Suprapubic skin (tissue), 4 donors: ENCODE measurements at regions not wholly inside any gene's neighbourhood (a gene's known extent, or its start where the extent isn't known, plus 50 kb on each side); places are given as distances from the start of the nearest gene placed in this dataset.

ENCODE experiments used
- POLR2A ChIP-seq, 2 donors: fragments of 450-650 bp; IDR thresholded peaks; one replicate each; pipeline ENCODE4 v1.6.1; 2017; ENCODE audit warnings: antibody characterized with exemption in 2 of 2, mild to moderate bottlenecking in 2 of 2, moderate library complexity in 2 of 2
- POLR2AphosphoS5 ChIP-seq, 3 donors: sonication (generic); formaldehyde crosslinking; IDR thresholded peaks; one replicate each; pipeline ENCODE4 v1.6.1; 2017; ENCODE audit warnings: antibody characterized with exemption in 3 of 3
- TF ChIP-seq, protein P1 (sequence below), 2 donors: fragments of 200-600 bp in 1 of 2; fragments of 450-650 bp in 1 of 2; sonication (generic) in 1 of 2; IDR thresholded peaks; one replicate each; pipeline ENCODE4 v1.5.1; 2016 to 2019; ENCODE audit warnings: antibody characterized with exemption in 2 of 2, mild to moderate bottlenecking in 1 of 2, moderate library complexity in 1 of 2

DNA sequence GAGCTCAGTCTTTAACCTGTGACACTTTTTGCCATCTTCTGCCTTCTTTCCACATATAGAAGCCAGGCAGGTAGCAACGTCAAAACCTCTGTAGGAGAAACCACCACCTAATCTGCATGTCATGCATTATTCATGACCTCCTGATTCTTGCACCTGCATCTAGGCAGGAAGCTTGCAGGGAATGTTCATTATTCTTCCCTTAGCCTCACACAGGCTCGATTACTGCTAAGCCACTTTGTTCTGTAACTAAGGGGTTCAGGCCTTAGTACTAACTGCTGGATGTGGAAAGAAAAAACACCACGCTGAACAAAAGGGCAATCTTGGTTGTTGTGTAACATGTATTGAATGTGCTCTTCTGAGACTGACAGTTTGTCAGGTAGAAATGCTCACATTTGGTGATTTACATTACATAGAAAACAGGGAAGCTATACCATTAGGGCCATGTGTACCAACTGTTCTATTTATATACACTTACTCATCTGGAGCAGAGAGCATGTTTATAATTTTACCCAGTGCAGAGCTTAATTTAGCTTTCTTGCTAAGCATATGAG is 366.9 kb downstream of the KLF12 start:
- TF ChIP-seq POLR2A (IDR thresholded peaks at IDR 0.05) (no peak), POLR2AphosphoS5 (IDR thresholded peaks at IDR 0.05) (no peak)
- TF ChIP-seq, protein P1, sequence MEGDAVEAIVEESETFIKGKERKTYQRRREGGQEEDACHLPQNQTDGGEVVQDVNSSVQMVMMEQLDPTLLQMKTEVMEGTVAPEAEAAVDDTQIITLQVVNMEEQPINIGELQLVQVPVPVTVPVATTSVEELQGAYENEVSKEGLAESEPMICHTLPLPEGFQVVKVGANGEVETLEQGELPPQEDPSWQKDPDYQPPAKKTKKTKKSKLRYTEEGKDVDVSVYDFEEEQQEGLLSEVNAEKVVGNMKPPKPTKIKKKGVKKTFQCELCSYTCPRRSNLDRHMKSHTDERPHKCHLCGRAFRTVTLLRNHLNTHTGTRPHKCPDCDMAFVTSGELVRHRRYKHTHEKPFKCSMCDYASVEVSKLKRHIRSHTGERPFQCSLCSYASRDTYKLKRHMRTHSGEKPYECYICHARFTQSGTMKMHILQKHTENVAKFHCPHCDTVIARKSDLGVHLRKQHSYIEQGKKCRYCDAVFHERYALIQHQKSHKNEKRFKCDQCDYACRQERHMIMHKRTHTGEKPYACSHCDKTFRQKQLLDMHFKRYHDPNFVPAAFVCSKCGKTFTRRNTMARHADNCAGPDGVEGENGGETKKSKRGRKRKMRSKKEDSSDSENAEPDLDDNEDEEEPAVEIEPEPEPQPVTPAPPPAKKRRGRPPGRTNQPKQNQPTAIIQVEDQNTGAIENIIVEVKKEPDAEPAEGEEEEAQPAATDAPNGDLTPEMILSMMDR (IDR thresholded peaks at IDR 0.05): no peak
